HepG2 (cell line): ENCODE measurements at regions not wholly inside any gene's neighbourhood (a gene's known extent, or its start where the extent isn't known, plus 50 kb on each side); places are given as distances from the start of the nearest gene placed in this dataset.
A peak's percentile ranks its signal among the peaks of the same experiment; 100 is the strongest.

Experiments
- ATAC-seq: fragments of 200-7000 bp; cut with Tn5 transposase; 3 replicates; pipeline ENCODE4 v1.9.1; 2020; ENCODE audit warnings: mild to moderate bottlenecking, moderate library complexity
- BruUV-seq: library from RNA; stranded (reverse); fragments of 400-500 nt; replicated peaks from 2 replicates; lab custom pipeline; 2021; lab: Mats Ljungman, UMichigan
- CTCF ChIA-PET: fragments of 300-600 bp; formaldehyde crosslinking; extraction: SDS; loops from one replicate; lab custom pipeline; 2021; ENCODE audit warnings: low total read pairs, inconsistent platforms, low intra/inter-chr PET ratio; lab: Yijun Ruan, JAX
- POLR2A ChIA-PET: fragments of 350-600 bp; sonication (Branson Sonifier 250); formaldehyde crosslinking; loops from one replicate; lab custom pipeline; 2020; ENCODE audit warnings: antibody characterized with exemption, inconsistent platforms; lab: Yijun Ruan, JAX
- DNase-seq: peaks from one replicate; pipeline ENCODE4 v3.0.0-alpha.2; 2015; ENCODE audit warnings: low spot score
- FAIRE-seq: peaks from 3 replicates; lab custom pipeline; 2011; peaks lifted over from hg19 to GRCh38; lab: Jason Lieb, UNC
- H2AFZ ChIP-seq: one replicate; pipeline ENCODE4 v1.6.1; 2011; ENCODE audit warnings: low read length, inconsistent platforms
- H3K27ac ChIP-seq: fragments of 300-600 bp; 3 replicates; pipeline ENCODE4 v1.8.0; 2011; ENCODE audit warnings: mixed run types, mild to moderate bottlenecking, mixed read lengths, low read length, inconsistent platforms; ENCODE audit not compliant: insufficient read depth; ENCODE audit errors: extremely low read length
- H3K27me3 ChIP-seq, 2 experiments: fragments of 200-600 bp in 1 of 2; 2 replicates in 1 of 2; 3 replicates in 1 of 2; pipeline versions ENCODE4 v1.6.0 to v1.8.0; 2011; ENCODE audit warnings: low read length in 2 of 2, mild to moderate bottlenecking in 2 of 2, moderate library complexity in 2 of 2, inconsistent platforms in 1 of 2; ENCODE audit not compliant: insufficient read depth in 2 of 2, control insufficient read depth in 1 of 2
- H3K36me3 ChIP-seq, 2 experiments: fragments of 200-600 bp in 1 of 2; replicated peaks in 1 of 2; 2 replicates in 1 of 2; 3 replicates in 1 of 2; pipeline versions ENCODE4 v1.5.1 to v1.8.0; 2011; ENCODE audit warnings: low read length in 2 of 2, inconsistent platforms in 1 of 2; ENCODE audit not compliant: insufficient read depth in 2 of 2, control insufficient read depth in 1 of 2
- H3K4me1 ChIP-seq: 2 replicates; pipeline ENCODE4 v1.5.1; 2012; ENCODE audit warnings: low read length, inconsistent platforms; ENCODE audit not compliant: insufficient read depth
- H3K4me2 ChIP-seq: 2 replicates; pipeline ENCODE4 v1.6.0; 2011; ENCODE audit warnings: low read depth, low read length, inconsistent platforms
- H3K4me3 ChIP-seq, 3 experiments: fragments of 200-600 bp in 1 of 3; sonication (generic), shearing (Covaris generic) in 1 of 3; replicated peaks in 1 of 3; 2 replicates each; pipeline ENCODE4 v1.5.1; 2011 to 2016; ENCODE audit warnings: low read length in 3 of 3, inconsistent platforms in 2 of 3, low read depth in 2 of 3, mild to moderate bottlenecking in 2 of 3, control low read depth in 1 of 3, mixed read lengths in 1 of 3; ENCODE audit not compliant: insufficient read depth in 1 of 3
- H3K79me2 ChIP-seq: one replicate; pipeline ENCODE4 v1.6.1; 2011; ENCODE audit warnings: low read length, inconsistent platforms; ENCODE audit not compliant: insufficient read depth
- H3K9ac ChIP-seq: 2 replicates; pipeline ENCODE4 v1.6.0; 2011; ENCODE audit warnings: mild to moderate bottlenecking, low read depth, low read length, inconsistent platforms; ENCODE audit not compliant: insufficient read depth
- H3K9me3 ChIP-seq: 2 replicates; pipeline ENCODE4 v1.5.1; 2012; ENCODE audit warnings: mild to moderate bottlenecking, low read length
- H4K20me1 ChIP-seq: 2 replicates; pipeline ENCODE4 v1.6.0; 2011; ENCODE audit warnings: inconsistent platforms, mild to moderate bottlenecking, low read length, moderate library complexity; ENCODE audit not compliant: insufficient read depth
- ESRRA ChIP-seq: sonication (generic); formaldehyde crosslinking; IDR thresholded peaks from 2 replicates; pipeline ENCODE4 v1.5.1; 2020; ENCODE audit warnings: mild to moderate bottlenecking, low read depth, missing genetic modification reagents
- HNRNPH1 ChIP-seq: fragments of 200-400 bp; formaldehyde crosslinking; optimal IDR thresholded peaks from 2 replicates; pipeline ENCODE3; 2017; ENCODE audit warnings: mild to moderate bottlenecking, low read depth, low read length
- MTA3 ChIP-seq: sonication (generic); formaldehyde crosslinking; IDR thresholded peaks from 2 replicates; pipeline ENCODE4 v1.4.0; 2020; ENCODE audit warnings: missing genetic modification reagents
- MTERF4 ChIP-seq: sonication (generic); formaldehyde crosslinking; IDR thresholded peaks from 2 replicates; pipeline ENCODE4 v1.8.0; 2023; ENCODE audit warnings: mild to moderate bottlenecking, missing genetic modification reagents
- STAG1 ChIP-seq: sonication (generic); formaldehyde crosslinking; IDR thresholded peaks from 2 replicates; pipeline ENCODE4 v1.4.0; 2020; ENCODE audit warnings: missing genetic modification reagents
- TEAD2 ChIP-seq: sonication (generic); formaldehyde crosslinking; IDR thresholded peaks from 2 replicates; pipeline ENCODE4 v1.9.0; 2021; ENCODE audit warnings: missing genetic modification reagents
- ZFP36L1 ChIP-seq: sonication (generic); formaldehyde crosslinking; IDR thresholded peaks from 2 replicates; pipeline ENCODE4 v1.8.0; 2022; ENCODE audit warnings: mild to moderate bottlenecking, missing genetic modification reagents, moderate library complexity
- ZNF274 ChIP-seq: sonication (generic); formaldehyde crosslinking; IDR thresholded peaks from 2 replicates; pipeline ENCODE4 v1.5.1; 2020; ENCODE audit warnings: mild to moderate bottlenecking, missing genetic modification reagents
- ZNF280B ChIP-seq: sonication (generic); formaldehyde crosslinking; IDR thresholded peaks from 2 replicates; pipeline ENCODE4 v1.5.0; 2020; ENCODE audit warnings: missing genetic modification reagents, mild to moderate bottlenecking, borderline replicate concordance
- ZNF282 ChIP-seq: fragments of 450-650 bp; IDR thresholded peaks from 2 replicates; pipeline ENCODE4 v1.6.1; 2018; ENCODE audit not compliant: partially characterized antibody
- ZNF318 ChIP-seq: sonication (generic); formaldehyde crosslinking; IDR thresholded peaks from 2 replicates; pipeline ENCODE4 v1.4.0; 2020; ENCODE audit warnings: mild to moderate bottlenecking, missing genetic modification reagents
- ZNF326 ChIP-seq: sonication (generic); formaldehyde crosslinking; IDR thresholded peaks from 2 replicates; pipeline ENCODE4 v1.4.0; 2020; ENCODE audit warnings: missing genetic modification reagents, borderline replicate concordance
- ZNF350 ChIP-seq: sonication (generic); formaldehyde crosslinking; IDR thresholded peaks from 2 replicates; pipeline ENCODE4 v1.4.0; 2020; ENCODE audit warnings: mild to moderate bottlenecking, low read depth, missing genetic modification reagents, borderline replicate concordance
- WGBS: methylation state at CpG from one replicate; pipeline ENCODE4 v1.1.6; 2017; ENCODE audit warnings: low lambda C conversion rate; 5-methylcytosine and 5-hydroxymethylcytosine counted together
- in situ Hi-C: cut with HindIII; loops from 2 replicates; pipeline ENCODE4 v1.10.0; 2017; ENCODE audit warnings: low pct_unique_long_range_greater_than_20kb; ENCODE audit not compliant: extremely low pct_ligation_motif_present
- intact Hi-C: fragments of 100-400 bp; cut with micrococcal nuclease; formaldehyde crosslinking; loops from one replicate; pipeline ENCODE4 v1.10.0; 2022; ENCODE audit not compliant: unreplicated experiment

GRCh38 chr2:82789851-82790205 is 1669.3 kb downstream of the SUCLG1 start:
- no peak overlapping the region for H3K27ac ChIP-seq
- WGBS, result 13% methylated on average over 2 of the region's 2 CpGs
- H3K79me2 ChIP-seq, result no peaks in the 10 kb centered on the region
- H3K4me2 ChIP-seq, result peak overlapping the region; percentile 69; the same call in 1 of the 2 replicates
- TF ChIP-seq ZNF274 (no peak), HNRNPH1 (no peak), TEAD2 (no peak), STAG1 (no peak), MTERF4 (no peak), ZNF318 (CRISPR knock-in tag) (no peak), ZNF350 (CRISPR knock-in tag) (no peak), ZFP36L1 (CRISPR knock-in tag) (no peak), ZNF326 (CRISPR knock-in tag) (no peak), ESRRA (CRISPR knock-in tag) (no peak), MTA3 (CRISPR knock-in tag) (no peak), ZNF280B (CRISPR knock-in tag) (no peak), ZNF282 (no peak)
- no peaks in the 10 kb centered on the region for H3K27me3 ChIP-seq
- DNase-seq (no peak), FAIRE-seq (no peak), ATAC-seq (peak; percentile 65)
- BruUV-seq, result no TSS peak
- H3K4me3 ChIP-seq, result no peak overlapping the region
- intact Hi-C loops, result no loop called here
- H3K36me3 ChIP-seq, result no peaks in the 10 kb centered on the region
- no peaks in the 10 kb centered on the region for H4K20me1 ChIP-seq
- H2AFZ ChIP-seq, result no peak overlapping the region
- CTCF ChIA-PET, result no interaction called here
- H3K4me1 ChIP-seq, result peaks cover 12% of the 10 kb centered on the region
- POLR2A ChIA-PET, result no interaction called here
- H3K9me3 ChIP-seq, result no peaks in the 10 kb centered on the region
- no peak overlapping the region for H3K9ac ChIP-seq
- in situ Hi-C loops, result no loop called here
